IMR-90 (cell line): ENCODE measurements at regions not wholly inside any gene's neighbourhood (a gene's known extent, or its start where the extent isn't known, plus 50 kb on each side); places are given as distances from the start of the nearest gene placed in this dataset.

ENCODE experiments used
- BHLHE40 ChIP-seq: fragments of 150-350 bp; IDR thresholded peaks from 2 replicates; pipeline ENCODE4 v1.6.1; 2016; ENCODE audit warnings: mild to moderate bottlenecking, low read depth, low read length
- CEBPB ChIP-seq: IDR thresholded peaks from 2 replicates; pipeline ENCODE4 v1.6.1; 2012; ENCODE audit warnings: low read depth, low read length, improper control_type of control experiment
- CHD1 ChIP-seq: IDR thresholded peaks from 2 replicates; pipeline ENCODE4 v1.6.1; 2012; ENCODE audit warnings: low read depth, low read length, improper control_type of control experiment
- ELK1 ChIP-seq: fragments of 150-350 bp; IDR thresholded peaks from 2 replicates; pipeline ENCODE4 v1.6.1; 2016; ENCODE audit warnings: low read depth, mild to moderate bottlenecking, low read length, moderate library complexity, borderline replicate concordance
- FOS ChIP-seq: fragments of 150-350 bp; IDR thresholded peaks from 2 replicates; pipeline ENCODE4 v1.6.1; 2016; ENCODE audit warnings: low read depth, low read length
- MXI1 ChIP-seq: IDR thresholded peaks from 2 replicates; pipeline ENCODE4 v1.6.1; 2012; ENCODE audit warnings: low read depth, mild to moderate bottlenecking, low read length, moderate library complexity, borderline replicate concordance
- POLR2A ChIP-seq: IDR thresholded peaks from 2 replicates; pipeline ENCODE4 v1.6.1; 2012; ENCODE audit warnings: mild to moderate bottlenecking, low read depth, low read length
- RAD21 ChIP-seq: IDR thresholded peaks from 2 replicates; pipeline ENCODE4 v1.6.1; 2012; ENCODE audit warnings: low read length, improper control_type of control experiment
- SMC3 ChIP-seq: fragments of 150-350 bp; IDR thresholded peaks from 2 replicates; pipeline ENCODE4 v1.6.1; 2016; ENCODE audit warnings: low read depth, mild to moderate bottlenecking, antibody characterized with exemption, low read length, moderate library complexity
- TF ChIP-seq, protein P1 (sequence below): conservative IDR thresholded peaks from 2 replicates; pipeline ENCODE4 v1.5.1; 2012; ENCODE audit warnings: mild to moderate bottlenecking, low read depth, low read length, improper control_type of control experiment
- TF ChIP-seq, protein P2 (sequence below): fragments of 150-350 bp; IDR thresholded peaks from 2 replicates; pipeline ENCODE4 v1.6.1; 2017; ENCODE audit warnings: mild to moderate bottlenecking, antibody characterized with exemption, low read length, low read depth

DNA sequence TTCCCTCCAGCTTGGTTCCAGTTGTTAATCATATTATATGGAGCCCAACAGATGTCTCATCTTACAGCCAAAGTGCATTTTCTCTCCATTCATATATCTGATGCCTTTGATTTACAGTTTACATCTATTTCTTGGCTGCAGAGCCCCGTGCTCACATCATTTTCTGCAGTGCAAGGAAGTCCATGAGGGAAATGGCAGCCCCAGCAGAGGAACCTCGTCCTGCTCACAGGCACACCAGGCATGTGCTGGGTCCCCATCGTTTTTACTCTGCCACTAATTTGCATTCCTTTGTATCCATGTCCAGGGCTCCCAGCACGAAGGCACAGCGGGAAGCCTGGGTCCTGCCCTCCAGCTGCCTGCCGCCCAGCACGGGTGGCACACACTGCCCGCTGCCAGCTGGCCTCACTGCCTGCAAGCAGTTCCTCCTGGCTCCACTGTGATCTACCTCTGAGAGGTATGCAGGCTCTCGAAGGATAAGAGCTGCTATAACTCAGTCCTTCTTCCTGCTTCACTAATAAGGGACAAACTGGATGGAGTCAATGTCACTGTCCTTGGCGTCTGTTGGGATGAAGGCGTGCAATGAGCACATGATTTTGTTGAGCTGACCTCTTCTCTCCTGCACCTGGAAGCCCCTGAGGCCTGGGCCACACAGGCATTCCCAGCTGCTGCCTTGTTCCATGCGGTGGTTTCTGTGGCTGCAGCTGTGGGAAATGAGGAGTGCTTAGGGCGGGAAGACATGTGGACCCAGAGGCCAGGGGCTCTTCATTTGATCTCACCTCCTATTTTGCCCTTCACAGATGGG lies 583.6 kb upstream of the MGMT start:
- TF ChIP-seq, protein P1, sequence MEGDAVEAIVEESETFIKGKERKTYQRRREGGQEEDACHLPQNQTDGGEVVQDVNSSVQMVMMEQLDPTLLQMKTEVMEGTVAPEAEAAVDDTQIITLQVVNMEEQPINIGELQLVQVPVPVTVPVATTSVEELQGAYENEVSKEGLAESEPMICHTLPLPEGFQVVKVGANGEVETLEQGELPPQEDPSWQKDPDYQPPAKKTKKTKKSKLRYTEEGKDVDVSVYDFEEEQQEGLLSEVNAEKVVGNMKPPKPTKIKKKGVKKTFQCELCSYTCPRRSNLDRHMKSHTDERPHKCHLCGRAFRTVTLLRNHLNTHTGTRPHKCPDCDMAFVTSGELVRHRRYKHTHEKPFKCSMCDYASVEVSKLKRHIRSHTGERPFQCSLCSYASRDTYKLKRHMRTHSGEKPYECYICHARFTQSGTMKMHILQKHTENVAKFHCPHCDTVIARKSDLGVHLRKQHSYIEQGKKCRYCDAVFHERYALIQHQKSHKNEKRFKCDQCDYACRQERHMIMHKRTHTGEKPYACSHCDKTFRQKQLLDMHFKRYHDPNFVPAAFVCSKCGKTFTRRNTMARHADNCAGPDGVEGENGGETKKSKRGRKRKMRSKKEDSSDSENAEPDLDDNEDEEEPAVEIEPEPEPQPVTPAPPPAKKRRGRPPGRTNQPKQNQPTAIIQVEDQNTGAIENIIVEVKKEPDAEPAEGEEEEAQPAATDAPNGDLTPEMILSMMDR: no peak
- no peak for TF ChIP-seq SMC3
- TF ChIP-seq POLR2A: no peak
- TF ChIP-seq CEBPB: no peak
- TF ChIP-seq FOS: no peak
- TF ChIP-seq ELK1: no peak
- TF ChIP-seq MXI1: no peak
- TF ChIP-seq BHLHE40: no peak
- no peak for TF ChIP-seq RAD21
- TF ChIP-seq CHD1: no peak
- TF ChIP-seq, protein P2, sequence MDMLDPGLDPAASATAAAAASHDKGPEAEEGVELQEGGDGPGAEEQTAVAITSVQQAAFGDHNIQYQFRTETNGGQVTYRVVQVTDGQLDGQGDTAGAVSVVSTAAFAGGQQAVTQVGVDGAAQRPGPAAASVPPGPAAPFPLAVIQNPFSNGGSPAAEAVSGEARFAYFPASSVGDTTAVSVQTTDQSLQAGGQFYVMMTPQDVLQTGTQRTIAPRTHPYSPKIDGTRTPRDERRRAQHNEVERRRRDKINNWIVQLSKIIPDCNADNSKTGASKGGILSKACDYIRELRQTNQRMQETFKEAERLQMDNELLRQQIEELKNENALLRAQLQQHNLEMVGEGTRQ: no peak
